Vagina (tissue), 2 donors: ENCODE measurements at regions not wholly inside any gene's neighbourhood (a gene's known extent, or its start where the extent isn't known, plus 50 kb on each side); places are given as distances from the start of the nearest gene placed in this dataset.

Experiments used
- POLR2AphosphoS5 ChIP-seq, 2 donors: sonication (generic); formaldehyde crosslinking; IDR thresholded peaks; one replicate each; pipeline ENCODE4 v1.9.0; 2017; ENCODE audit warnings: antibody characterized with exemption in 2 of 2, mild to moderate bottlenecking in 2 of 2, low read depth in 1 of 2; ENCODE audit not compliant: insufficient read depth in 1 of 2
- TF ChIP-seq, protein P1 (sequence below), 3 experiments: fragments of 450-650 bp in 2 of 3; fragments of 200-600 bp in 1 of 3; sonication (generic) in 1 of 3; IDR thresholded peaks; one replicate each; pipeline ENCODE4 v1.5.1; 2017 to 2019; ENCODE audit warnings: antibody characterized with exemption in 3 of 3, mild to moderate bottlenecking in 2 of 3, moderate library complexity in 2 of 3

DNA sequence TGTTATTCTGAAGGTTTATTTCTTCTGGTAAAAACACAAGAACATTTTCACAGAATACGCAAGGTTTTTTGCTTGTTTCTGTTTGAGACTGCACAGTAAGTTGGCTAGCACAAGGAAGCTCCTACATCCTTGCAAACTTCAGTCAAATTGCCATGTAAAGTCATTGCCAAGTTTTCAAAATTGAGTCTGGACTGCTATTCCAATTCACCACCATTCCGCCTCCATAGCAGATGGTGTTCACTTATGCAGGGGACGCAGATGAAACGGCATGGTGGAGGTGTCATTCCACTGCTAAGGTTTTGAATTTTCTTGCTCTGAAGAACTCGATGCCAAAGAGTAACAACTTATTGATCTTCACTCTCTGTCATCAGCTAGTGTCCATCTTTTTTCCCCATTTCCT lies 303.9 kb upstream of the SYT1 start:
- TF ChIP-seq, protein P1, sequence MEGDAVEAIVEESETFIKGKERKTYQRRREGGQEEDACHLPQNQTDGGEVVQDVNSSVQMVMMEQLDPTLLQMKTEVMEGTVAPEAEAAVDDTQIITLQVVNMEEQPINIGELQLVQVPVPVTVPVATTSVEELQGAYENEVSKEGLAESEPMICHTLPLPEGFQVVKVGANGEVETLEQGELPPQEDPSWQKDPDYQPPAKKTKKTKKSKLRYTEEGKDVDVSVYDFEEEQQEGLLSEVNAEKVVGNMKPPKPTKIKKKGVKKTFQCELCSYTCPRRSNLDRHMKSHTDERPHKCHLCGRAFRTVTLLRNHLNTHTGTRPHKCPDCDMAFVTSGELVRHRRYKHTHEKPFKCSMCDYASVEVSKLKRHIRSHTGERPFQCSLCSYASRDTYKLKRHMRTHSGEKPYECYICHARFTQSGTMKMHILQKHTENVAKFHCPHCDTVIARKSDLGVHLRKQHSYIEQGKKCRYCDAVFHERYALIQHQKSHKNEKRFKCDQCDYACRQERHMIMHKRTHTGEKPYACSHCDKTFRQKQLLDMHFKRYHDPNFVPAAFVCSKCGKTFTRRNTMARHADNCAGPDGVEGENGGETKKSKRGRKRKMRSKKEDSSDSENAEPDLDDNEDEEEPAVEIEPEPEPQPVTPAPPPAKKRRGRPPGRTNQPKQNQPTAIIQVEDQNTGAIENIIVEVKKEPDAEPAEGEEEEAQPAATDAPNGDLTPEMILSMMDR (IDR thresholded peaks at IDR 0.05): no peak
- no peak for TF ChIP-seq POLR2AphosphoS5 (IDR thresholded peaks at IDR 0.05; ENCODE audit: insufficient read depth in 1 of 2, low read depth in 1 of 2)
